HPDE6-E6E7 (cell line): ENCODE measurements at regions not wholly inside any gene's neighbourhood (a gene's known extent, or its start where the extent isn't known, plus 50 kb on each side); places are given as distances from the start of the nearest gene placed in this dataset.

Experiments used
- DNase-seq: peaks from one replicate; pipeline ENCODE4 v3.0.0; 2011; ENCODE audit warnings: missing footprints; ENCODE audit errors: extremely low spot score

- DNase-seq: no peak
These were observed 167.4 kb upstream of the C1orf21 start for GRCh38 chr1:184219414-184219813.

GRCh38 chr1:184219883-184220282 is 166.9 kb upstream of the C1orf21 start:
- DNase-seq: no peak

GRCh38 chr1:184221087-184221486 is 165.7 kb upstream of the C1orf21 start:
- no peak for DNase-seq

GRCh38 chr1:184222652-184223052 is 164.2 kb upstream of the C1orf21 start:
- peak; percentile 29 for DNase-seq

- no peak for DNase-seq
These were observed 163.6 kb upstream of the C1orf21 start for GRCh38 chr1:184223216-184223615.

- no peak for DNase-seq
These were observed 161.3 kb upstream of the C1orf21 start for GRCh38 chr1:184225283-184226099.

- DNase-seq: no peak
These were observed 160.7 kb upstream of the C1orf21 start for GRCh38 chr1:184226100-184226487.

GRCh38 chr1:184228558-184228957 is 158.3 kb upstream of the C1orf21 start:
- no peak for DNase-seq

GRCh38 chr1:184237588-184237987 is 149.2 kb upstream of the C1orf21 start:
- no peak for DNase-seq

GRCh38 chr1:184241446-184241845 is 145.4 kb upstream of the C1orf21 start:
- DNase-seq: no peak

GRCh38 chr1:184242507-184242943 is 144.3 kb upstream of the C1orf21 start:
- DNase-seq: peak; percentile 17

GRCh38 chr1:184244962-184245361 is 141.9 kb upstream of the C1orf21 start:
- DNase-seq: no peak

- DNase-seq: no peak
These were observed 139.2 kb upstream of the C1orf21 start for GRCh38 chr1:184247671-184248070.

- DNase-seq: no peak
These were observed 132.9 kb upstream of the C1orf21 start for GRCh38 chr1:184253921-184254320.

GRCh38 chr1:184254849-184255248 is 132.0 kb upstream of the C1orf21 start:
- no peak for DNase-seq

- DNase-seq: no peak
These were observed 131.3 kb upstream of the C1orf21 start for GRCh38 chr1:184255560-184255959.

- no peak for DNase-seq
These were observed 129.0 kb upstream of the C1orf21 start for GRCh38 chr1:184257873-184258272.

- DNase-seq: no peak
These were observed 128.3 kb upstream of the C1orf21 start for GRCh38 chr1:184258525-184258924.

- no peak for DNase-seq
These were observed 126.4 kb upstream of the C1orf21 start for GRCh38 chr1:184260382-184260781.

- DNase-seq: no peak
These were observed 124.7 kb upstream of the C1orf21 start for GRCh38 chr1:184262109-184262508.

GRCh38 chr1:184267747-184268146 is 119.1 kb upstream of the C1orf21 start:
- no peak for DNase-seq

GRCh38 chr1:184270556-184270955 is 116.3 kb upstream of the C1orf21 start:
- no peak for DNase-seq

GRCh38 chr1:184272175-184272866 is 114.5 kb upstream of the C1orf21 start:
- DNase-seq: no peak
